ENCODE measurements at regions not wholly inside any gene's neighbourhood (a gene's known extent, or its start where the extent isn't known, plus 50 kb on each side); places are given as distances from the start of the nearest gene placed in this dataset.

DNA sequence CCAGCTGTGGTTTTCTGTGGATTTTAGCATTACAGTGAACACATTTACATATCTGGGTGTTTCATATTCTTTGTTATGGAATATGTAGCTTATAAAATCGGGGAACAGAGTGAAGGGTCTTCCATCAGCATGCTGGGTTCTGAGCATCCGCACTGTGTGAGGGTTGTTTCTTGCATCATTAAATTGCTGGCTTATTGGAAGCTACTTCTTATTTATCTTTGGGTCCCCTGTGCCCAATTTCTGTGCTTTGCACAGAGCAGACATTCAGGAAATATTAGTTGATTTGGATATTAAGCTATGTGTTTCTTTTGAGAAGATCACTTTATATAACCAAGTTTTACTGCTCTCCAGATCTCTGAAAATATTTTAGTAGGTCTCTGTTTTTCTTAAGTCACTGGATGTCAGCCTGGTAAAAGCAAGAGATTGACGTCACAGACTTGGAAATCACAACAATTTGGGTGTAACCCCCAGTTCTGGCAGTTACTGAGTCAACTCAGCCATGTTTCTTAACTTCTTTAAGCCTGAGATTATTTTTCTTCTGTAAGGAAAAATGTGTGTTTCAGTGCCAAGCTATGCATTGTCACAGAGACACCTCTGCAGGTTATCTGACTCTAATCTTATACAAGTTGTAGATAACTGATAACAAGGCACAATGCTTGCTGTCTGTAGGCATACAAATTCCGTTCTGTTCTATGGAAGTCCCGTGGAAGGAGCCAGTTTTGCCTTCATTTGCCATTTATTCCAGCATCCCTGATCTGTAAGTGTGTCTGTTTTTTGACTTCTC, 258.3 kb upstream of the KAZN start:
- TF ChIP-seq, protein P1, sequence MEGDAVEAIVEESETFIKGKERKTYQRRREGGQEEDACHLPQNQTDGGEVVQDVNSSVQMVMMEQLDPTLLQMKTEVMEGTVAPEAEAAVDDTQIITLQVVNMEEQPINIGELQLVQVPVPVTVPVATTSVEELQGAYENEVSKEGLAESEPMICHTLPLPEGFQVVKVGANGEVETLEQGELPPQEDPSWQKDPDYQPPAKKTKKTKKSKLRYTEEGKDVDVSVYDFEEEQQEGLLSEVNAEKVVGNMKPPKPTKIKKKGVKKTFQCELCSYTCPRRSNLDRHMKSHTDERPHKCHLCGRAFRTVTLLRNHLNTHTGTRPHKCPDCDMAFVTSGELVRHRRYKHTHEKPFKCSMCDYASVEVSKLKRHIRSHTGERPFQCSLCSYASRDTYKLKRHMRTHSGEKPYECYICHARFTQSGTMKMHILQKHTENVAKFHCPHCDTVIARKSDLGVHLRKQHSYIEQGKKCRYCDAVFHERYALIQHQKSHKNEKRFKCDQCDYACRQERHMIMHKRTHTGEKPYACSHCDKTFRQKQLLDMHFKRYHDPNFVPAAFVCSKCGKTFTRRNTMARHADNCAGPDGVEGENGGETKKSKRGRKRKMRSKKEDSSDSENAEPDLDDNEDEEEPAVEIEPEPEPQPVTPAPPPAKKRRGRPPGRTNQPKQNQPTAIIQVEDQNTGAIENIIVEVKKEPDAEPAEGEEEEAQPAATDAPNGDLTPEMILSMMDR (conservative IDR thresholded peaks at IDR 0.05 in 1 of 2, IDR thresholded peaks at IDR 0.05 in 1 of 2; ENCODE audit: extremely low read depth in 1 of 2, insufficient read depth in 1 of 2, low read depth in 1 of 2, low read length in 2 of 2): no peak
- no peak for TF ChIP-seq EZH2 (IDR thresholded peaks at IDR 0.05; ENCODE audit: borderline replicate concordance, low read length)

Measured in mammary epithelial cell (primary cell).